Astrocyte (in vitro differentiated cells and primary cell): ENCODE measurements at regions not wholly inside any gene's neighbourhood (a gene's known extent, or its start where the extent isn't known, plus 50 kb on each side); places are given as distances from the start of the nearest gene placed in this dataset.

Experiments
- DNase-seq: peaks from one replicate; pipeline ENCODE4 v3.0.0-alpha.2; 2010; ENCODE audit warnings: low read depth
- FAIRE-seq: peaks from 2 replicates; lab custom pipeline; 2011; peaks lifted over from hg19 to GRCh38; lab: Jason Lieb, UNC
- H2AFZ ChIP-seq: 2 replicates; pipeline ENCODE4 v1.6.0; 2012; ENCODE audit warnings: low read depth, low read length, inconsistent platforms
- H3K27ac ChIP-seq: 2 replicates; pipeline ENCODE4 v1.5.1; 2011; ENCODE audit warnings: low read depth, low read length, inconsistent platforms
- H3K27me3 ChIP-seq: 2 replicates; pipeline ENCODE4 v1.6.0; 2011; ENCODE audit warnings: low read length, inconsistent platforms; ENCODE audit not compliant: insufficient read depth
- H3K36me3 ChIP-seq: 2 replicates; pipeline ENCODE4 v1.5.1; 2011; ENCODE audit warnings: low read length, inconsistent platforms; ENCODE audit not compliant: insufficient read depth
- H3K4me1 ChIP-seq: 2 replicates; pipeline ENCODE4 v1.5.1; 2011; ENCODE audit warnings: low read length, inconsistent platforms; ENCODE audit not compliant: insufficient read depth
- H3K4me2 ChIP-seq: 2 replicates; pipeline ENCODE4 v1.6.0; 2012; ENCODE audit warnings: low read length, inconsistent platforms
- H3K4me3 ChIP-seq: 2 replicates; pipeline ENCODE4 v1.5.1; 2011; ENCODE audit warnings: low read depth, mild to moderate bottlenecking, low read length, inconsistent platforms; ENCODE audit not compliant: insufficient read depth
- H3K79me2 ChIP-seq: 2 replicates; pipeline ENCODE4 v1.6.0; 2012; ENCODE audit warnings: mild to moderate bottlenecking, low read length, inconsistent platforms; ENCODE audit not compliant: insufficient read depth
- H3K9ac ChIP-seq: 2 replicates; pipeline ENCODE4 v1.6.0; 2012; ENCODE audit warnings: mild to moderate bottlenecking, low read length, inconsistent platforms
- H3K9me3 ChIP-seq: 2 replicates; pipeline ENCODE4 v1.5.1; 2012; ENCODE audit warnings: low read depth, mild to moderate bottlenecking, low read length, inconsistent platforms; ENCODE audit not compliant: insufficient read depth
- H4K20me1 ChIP-seq: 2 replicates; pipeline ENCODE4 v1.6.0; 2012; ENCODE audit warnings: low read length, inconsistent platforms; ENCODE audit not compliant: insufficient read depth
- H3K27ac Mint-ChIP-seq: one replicate; pipeline ENCODE4 v1.8.0; 2021; ENCODE audit warnings: mild to moderate bottlenecking, mixed read lengths; ENCODE audit not compliant: unreplicated experiment
- H3K27me3 Mint-ChIP-seq: one replicate; pipeline ENCODE4 v1.8.0; 2021; ENCODE audit warnings: low read depth, mixed read lengths; ENCODE audit not compliant: unreplicated experiment
- H3K36me3 Mint-ChIP-seq: one replicate; pipeline ENCODE4 v1.8.0; 2021; ENCODE audit warnings: low read depth, mixed read lengths; ENCODE audit not compliant: unreplicated experiment
- H3K4me1 Mint-ChIP-seq: one replicate; pipeline ENCODE4 v1.8.0; 2021; ENCODE audit warnings: low read depth, mixed read lengths; ENCODE audit not compliant: unreplicated experiment
- H3K4me3 Mint-ChIP-seq: one replicate; pipeline ENCODE4 v1.8.0; 2021; ENCODE audit warnings: mild to moderate bottlenecking, moderate library complexity, mixed read lengths; ENCODE audit not compliant: unreplicated experiment
- H3K9me3 Mint-ChIP-seq: one replicate; pipeline ENCODE4 v1.8.0; 2021; ENCODE audit warnings: mild to moderate bottlenecking, mixed read lengths; ENCODE audit not compliant: unreplicated experiment
- CTCF ChIP-seq: IDR thresholded peaks from 2 replicates; pipeline ENCODE4 v1.5.1; 2011; ENCODE audit warnings: low read depth, mild to moderate bottlenecking, inconsistent platforms, low read length, moderate library complexity; ENCODE audit not compliant: insufficient read depth
- EZH2 ChIP-seq: IDR thresholded peaks from 2 replicates; pipeline ENCODE4 v1.6.1; 2012; ENCODE audit warnings: mild to moderate bottlenecking, low read length, inconsistent platforms; ENCODE audit not compliant: insufficient read depth

- no peak overlapping the region for H3K9ac ChIP-seq
- H3K9me3 ChIP-seq, result no peaks in the 10 kb centered on the region
- no peaks in the 10 kb centered on the region for H3K4me1 ChIP-seq
- Mint-ChIP-seq H3K9me3 (no peaks in the 10 kb centered on the region), H3K36me3 (peaks cover 4% of the 10 kb centered on the region), H3K4me3 (no peak overlapping the region), H3K27ac (no peak overlapping the region), H3K4me1 (peaks cover 6% of the 10 kb centered on the region), H3K27me3 (no peaks in the 10 kb centered on the region)
- no peak for DNase-seq
- no peaks in the 10 kb centered on the region for H3K79me2 ChIP-seq
- no peak for FAIRE-seq
- no peak for TF ChIP-seq EZH2
- TF ChIP-seq CTCF, result no peak
- no peak overlapping the region for H3K4me2 ChIP-seq
- H3K36me3 ChIP-seq, result no peaks in the 10 kb centered on the region
- H3K27ac ChIP-seq, result no peak overlapping the region
- no peak overlapping the region for H2AFZ ChIP-seq
- H3K4me3 ChIP-seq, result no peak overlapping the region
- no peaks in the 10 kb centered on the region for H3K27me3 ChIP-seq
- no peaks in the 10 kb centered on the region for H4K20me1 ChIP-seq
These were observed 59.5 kb downstream of the FAT3 start for GRCh38 chr11:92284107-92284506.

DNA sequence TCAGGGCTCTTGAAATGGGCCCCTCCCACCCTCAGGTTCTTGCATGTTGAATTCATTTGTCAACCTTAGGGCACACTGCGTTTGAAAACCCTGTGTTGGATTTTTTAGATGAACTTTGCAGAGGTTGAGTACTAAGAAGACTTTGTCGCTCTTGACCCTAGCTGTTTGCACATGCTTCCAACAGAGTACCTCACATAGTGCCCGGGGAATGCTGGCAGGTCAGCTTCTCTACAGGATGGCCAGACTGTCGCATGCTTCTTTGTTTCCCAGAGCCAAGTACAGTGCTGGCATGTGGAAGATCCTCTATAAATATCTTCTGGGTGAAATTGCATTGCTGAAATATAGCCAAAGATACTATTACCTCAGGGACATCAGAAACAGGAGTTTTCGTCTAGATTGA is 59.9 kb downstream of the FAT3 start:
- Mint-ChIP-seq H3K36me3 (peaks cover 4% of the 10 kb centered on the region), H3K27me3 (no peaks in the 10 kb centered on the region)
- H3K79me2 ChIP-seq, result no peaks in the 10 kb centered on the region

More for the DNA sequence above, 59.9 kb downstream of the FAT3 start:
- Histone ChIP-seq H3K27ac (no peak overlapping the region), H3K4me2 (no peak overlapping the region), H3K9me3 (no peaks in the 10 kb centered on the region), H3K27me3 (no peaks in the 10 kb centered on the region), H3K9ac (no peak overlapping the region), H3K36me3 (no peaks in the 10 kb centered on the region), H2AFZ (no peak overlapping the region), H4K20me1 (no peaks in the 10 kb centered on the region), H3K4me1 (no peaks in the 10 kb centered on the region), H3K4me3 (no peak overlapping the region)
- FAIRE-seq (no peak), DNase-seq (no peak)
- Mint-ChIP-seq H3K4me3 (no peak overlapping the region), H3K9me3 (no peaks in the 10 kb centered on the region), H3K27ac (no peak overlapping the region), H3K4me1 (peaks cover 6% of the 10 kb centered on the region)
- TF ChIP-seq CTCF (no peak), EZH2 (no peak)
